Keratinocyte (primary cell): ENCODE measurements at regions not wholly inside any gene's neighbourhood (a gene's known extent, or its start where the extent isn't known, plus 50 kb on each side); places are given as distances from the start of the nearest gene placed in this dataset.

ENCODE experiments used
- DNase-seq: peaks from one replicate; pipeline ENCODE4 v3.0.0-alpha.2; 2011; ENCODE audit warnings: low read depth, missing footprints, low spot score
- FAIRE-seq: peaks from 2 replicates; lab custom pipeline; 2011; peaks lifted over from hg19 to GRCh38; lab: Jason Lieb, UNC
- H2AFZ ChIP-seq: 2 replicates; pipeline ENCODE4 v1.6.0; 2012; ENCODE audit warnings: low read length, control low read depth, inconsistent platforms; ENCODE audit not compliant: control insufficient read depth
- H3K27ac ChIP-seq: 2 replicates; pipeline ENCODE4 v1.5.1; 2011; ENCODE audit warnings: low read length; ENCODE audit not compliant: control insufficient read depth, insufficient read depth
- H3K27me3 ChIP-seq: 3 replicates; pipeline ENCODE4 v1.6.0; 2011; ENCODE audit warnings: low read length; ENCODE audit not compliant: control insufficient read depth, insufficient read depth; ENCODE audit errors: extremely low read depth
- H3K36me3 ChIP-seq, 2 experiments: 2 replicates in 1 of 2; 3 replicates in 1 of 2; pipeline ENCODE4 v1.5.1; 2011; ENCODE audit warnings: low read length in 2 of 2, mild to moderate bottlenecking in 1 of 2; ENCODE audit not compliant: control insufficient read depth in 2 of 2, insufficient read depth in 2 of 2; ENCODE audit errors: extremely low read depth in 1 of 2
- H3K4me1 ChIP-seq: 3 replicates; pipeline ENCODE4 v1.5.1; 2011; ENCODE audit warnings: low read length; ENCODE audit not compliant: control insufficient read depth, insufficient read depth; ENCODE audit errors: extremely low read depth
- H3K4me2 ChIP-seq: 3 replicates; pipeline ENCODE4 v1.6.0; 2011; ENCODE audit warnings: low read depth, low read length; ENCODE audit not compliant: control insufficient read depth, insufficient read depth; ENCODE audit errors: extremely low read depth
- H3K4me3 ChIP-seq, 3 experiments: fragments of 200-600 bp in 1 of 3; sonication (generic) in 1 of 3; 2 replicates in 2 of 3; 3 replicates in 1 of 3; pipeline ENCODE4 v1.5.1; 2011 to 2016; ENCODE audit warnings: low read length in 3 of 3, mild to moderate bottlenecking in 3 of 3, control low read depth in 2 of 3, inconsistent platforms in 1 of 3, low read depth in 1 of 3, mixed read lengths in 1 of 3, mixed run types in 1 of 3, moderate library complexity in 1 of 3; ENCODE audit not compliant: control insufficient read depth in 2 of 3, insufficient read depth in 2 of 3; ENCODE audit errors: extremely low read depth in 1 of 3
- H3K79me2 ChIP-seq: 2 replicates; pipeline ENCODE4 v1.6.0; 2012; ENCODE audit warnings: low read length; ENCODE audit not compliant: control insufficient read depth, insufficient read depth
- H3K9ac ChIP-seq: 3 replicates; pipeline ENCODE4 v1.6.0; 2011; ENCODE audit warnings: low read length; ENCODE audit not compliant: control insufficient read depth, insufficient read depth; ENCODE audit errors: extremely low read depth
- H3K9me1 ChIP-seq: 3 replicates; pipeline ENCODE4 v1.6.0; 2011; ENCODE audit warnings: low read length; ENCODE audit not compliant: control insufficient read depth, insufficient read depth; ENCODE audit errors: extremely low read depth
- H3K9me3 ChIP-seq: 2 replicates; pipeline ENCODE4 v1.5.1; 2012; ENCODE audit warnings: low read depth, low read length; ENCODE audit not compliant: control insufficient read depth
- H4K20me1 ChIP-seq: 3 replicates; pipeline ENCODE4 v1.6.0; 2011; ENCODE audit warnings: low read length; ENCODE audit not compliant: control insufficient read depth, insufficient read depth; ENCODE audit errors: extremely low read depth
- CTCF ChIP-seq, 3 experiments: IDR thresholded peaks in 1 of 3; conservative IDR thresholded peaks in 1 of 3; optimal IDR thresholded peaks in 1 of 3; 2 replicates in 2 of 3; 3 replicates in 1 of 3; pipeline versions ENCODE3 to v1.5.1; 2011; ENCODE audit warnings: low read length in 3 of 3, mild to moderate bottlenecking in 3 of 3, moderate library complexity in 2 of 3, control low read depth in 1 of 3, inconsistent platforms in 1 of 3; ENCODE audit not compliant: insufficient read depth in 2 of 3; ENCODE audit errors: extremely low read depth in 1 of 3
- EZH2 ChIP-seq: IDR thresholded peaks from one replicate; pipeline ENCODE4 v1.6.1; 2012; ENCODE audit warnings: inconsistent platforms, mild to moderate bottlenecking, low read length, moderate library complexity
- dilution Hi-C: fragments of 300-500 bp; cut with MboI; formaldehyde crosslinking; loops from one replicate; pipeline ENCODE4 v1.7.0; 2020; ENCODE audit warnings: low sequenced_read_pairs; ENCODE audit not compliant: extremely low pct_ligation_motif_present

- Histone ChIP-seq H3K9ac (no peak overlapping the region), H3K4me3 (no peak overlapping the region), H3K4me1 (no peaks in the 10 kb centered on the region), H3K36me3 (no peaks in the 10 kb centered on the region), H3K27ac (no peak overlapping the region), H4K20me1 (no peaks in the 10 kb centered on the region), H3K4me2 (no peak overlapping the region), H3K27me3 (no peaks in the 10 kb centered on the region), H3K9me3 (peaks cover 2% of the 10 kb centered on the region), H2AFZ (no peak overlapping the region), H3K9me1 (no peaks in the 10 kb centered on the region), H3K79me2 (no peaks in the 10 kb centered on the region)
- TF ChIP-seq EZH2 (no peak), CTCF (optimal IDR thresholded peaks at IDR 0.05 in 1 of 3, IDR thresholded peaks at IDR 0.05 in 1 of 3, conservative IDR thresholded peaks at IDR 0.05 in 1 of 3; ENCODE audit: extremely low read depth in 1 of 3, insufficient read depth in 2 of 3, low read length in 3 of 3) (no peak)
- no peak for DNase-seq
- FAIRE-seq, result no peak
- dilution Hi-C loops, result no loop called here
These were observed 405.5 kb upstream of the SHH start for GRCh38 chr7:156217803-156218202.

- Histone ChIP-seq H3K9me1 (no peaks in the 10 kb centered on the region), H3K9me3 (no peaks in the 10 kb centered on the region), H3K79me2 (no peaks in the 10 kb centered on the region), H3K9ac (no peak overlapping the region), H3K4me1 (no peaks in the 10 kb centered on the region), H3K4me2 (no peak overlapping the region), H3K27me3 (no peaks in the 10 kb centered on the region), H3K27ac (no peak overlapping the region), H2AFZ (no peak overlapping the region), H4K20me1 (no peaks in the 10 kb centered on the region), H3K36me3 (no peaks in the 10 kb centered on the region), H3K4me3 (no peak overlapping the region)
- TF ChIP-seq CTCF (optimal IDR thresholded peaks at IDR 0.05 in 1 of 3, IDR thresholded peaks at IDR 0.05 in 1 of 3, conservative IDR thresholded peaks at IDR 0.05 in 1 of 3; ENCODE audit: extremely low read depth in 1 of 3, insufficient read depth in 2 of 3, low read length in 3 of 3), result no peak
- TF ChIP-seq EZH2, result no peak
- dilution Hi-C loops, result no loop called here
- no peak for DNase-seq
- no peak for FAIRE-seq
These were observed 396.8 kb upstream of the SHH start for GRCh38 chr7:156209087-156209486.
